ENCODE measurements at regions not wholly inside any gene's neighbourhood (a gene's known extent, or its start where the extent isn't known, plus 50 kb on each side); places are given as distances from the start of the nearest gene placed in this dataset.

GRCh38 chr19:31705656-31706055 is 356.4 kb upstream of the TSHZ3 start:
- H3K9me3 ChIP-seq (ENCODE audit: low read depth, low read length): no peaks in the 10 kb centered on the region
- H3K36me3 ChIP-seq (ENCODE audit: insufficient read depth, low read length): no peaks in the 10 kb centered on the region
- H2AFZ ChIP-seq (ENCODE audit: low read length): no peak overlapping the region
- no peak overlapping the region for H3K4me3 ChIP-seq (ENCODE audit: insufficient read depth, low read length)
- H4K20me1 ChIP-seq (ENCODE audit: insufficient read depth, low read length): no peaks in the 10 kb centered on the region
- no peak for TF ChIP-seq CTCF (IDR thresholded peaks at IDR 0.05; ENCODE audit: extremely low read depth, low read depth, low read length)
- no peak overlapping the region for H3K4me2 ChIP-seq (ENCODE audit: insufficient read depth, low read length)
- H3K27me3 ChIP-seq (ENCODE audit: insufficient read depth, low read length): no peaks in the 10 kb centered on the region
- no peak overlapping the region for H3K27ac ChIP-seq (ENCODE audit: low read depth, low read length)
- no peaks in the 10 kb centered on the region for H3K4me1 ChIP-seq (ENCODE audit: insufficient read depth, low read length)
- no peak for DNase-seq (ENCODE audit: insufficient read length, low spot score, missing footprints)
- H3K79me2 ChIP-seq (ENCODE audit: insufficient read depth, low read length): no peaks in the 10 kb centered on the region

- Histone ChIP-seq H3K27ac (ENCODE audit: low read depth, low read length) (no peak overlapping the region), H3K4me1 (ENCODE audit: insufficient read depth, low read length) (no peaks in the 10 kb centered on the region), H4K20me1 (ENCODE audit: insufficient read depth, low read length) (no peaks in the 10 kb centered on the region), H2AFZ (ENCODE audit: low read length) (no peak overlapping the region), H3K4me3 (ENCODE audit: insufficient read depth, low read length) (no peak overlapping the region), H3K79me2 (ENCODE audit: insufficient read depth, low read length) (no peaks in the 10 kb centered on the region), H3K27me3 (ENCODE audit: insufficient read depth, low read length) (no peaks in the 10 kb centered on the region), H3K36me3 (ENCODE audit: insufficient read depth, low read length) (no peaks in the 10 kb centered on the region), H3K9me3 (ENCODE audit: low read depth, low read length) (no peaks in the 10 kb centered on the region), H3K4me2 (ENCODE audit: insufficient read depth, low read length) (no peak overlapping the region)
- TF ChIP-seq CTCF (IDR thresholded peaks at IDR 0.05; ENCODE audit: extremely low read depth, low read depth, low read length): no peak
- no peak for DNase-seq (ENCODE audit: insufficient read length, low spot score, missing footprints)
Measured at GRCh38 chr19:31706131-31706530, 356.9 kb upstream of the TSHZ3 start.

- no peaks in the 10 kb centered on the region for H4K20me1 ChIP-seq (ENCODE audit: insufficient read depth, low read length)
- no peak overlapping the region for H2AFZ ChIP-seq (ENCODE audit: low read length)
- no peaks in the 10 kb centered on the region for H3K4me1 ChIP-seq (ENCODE audit: insufficient read depth, low read length)
- no peak for DNase-seq (ENCODE audit: insufficient read length, low spot score, missing footprints)
- H3K79me2 ChIP-seq (ENCODE audit: insufficient read depth, low read length): no peaks in the 10 kb centered on the region
- no peaks in the 10 kb centered on the region for H3K27me3 ChIP-seq (ENCODE audit: insufficient read depth, low read length)
- no peaks in the 10 kb centered on the region for H3K36me3 ChIP-seq (ENCODE audit: insufficient read depth, low read length)
- H3K4me2 ChIP-seq (ENCODE audit: insufficient read depth, low read length): no peak overlapping the region
- no peak overlapping the region for H3K27ac ChIP-seq (ENCODE audit: low read depth, low read length)
- H3K9me3 ChIP-seq (ENCODE audit: low read depth, low read length): no peaks in the 10 kb centered on the region
- no peak overlapping the region for H3K4me3 ChIP-seq (ENCODE audit: insufficient read depth, low read length)
- TF ChIP-seq CTCF (IDR thresholded peaks at IDR 0.05; ENCODE audit: extremely low read depth, low read depth, low read length): no peak
Measured at GRCh38 chr19:31706691-31707620, 357.7 kb upstream of the TSHZ3 start.

GRCh38 chr19:31708520-31708919 is 359.3 kb upstream of the TSHZ3 start:
- no peak for TF ChIP-seq CTCF (IDR thresholded peaks at IDR 0.05; ENCODE audit: extremely low read depth, low read depth, low read length)
- Histone ChIP-seq H3K27me3 (ENCODE audit: insufficient read depth, low read length) (no peaks in the 10 kb centered on the region), H3K36me3 (ENCODE audit: insufficient read depth, low read length) (no peaks in the 10 kb centered on the region), H3K9me3 (ENCODE audit: low read depth, low read length) (no peaks in the 10 kb centered on the region), H3K4me3 (ENCODE audit: insufficient read depth, low read length) (no peak overlapping the region), H4K20me1 (ENCODE audit: insufficient read depth, low read length) (no peaks in the 10 kb centered on the region), H3K4me1 (ENCODE audit: insufficient read depth, low read length) (no peaks in the 10 kb centered on the region), H3K79me2 (ENCODE audit: insufficient read depth, low read length) (no peaks in the 10 kb centered on the region), H3K27ac (ENCODE audit: low read depth, low read length) (no peak overlapping the region), H3K4me2 (ENCODE audit: insufficient read depth, low read length) (no peak overlapping the region), H2AFZ (ENCODE audit: low read length) (no peak overlapping the region)
- no peak for DNase-seq (ENCODE audit: insufficient read length, low spot score, missing footprints)

Measured in osteoblast (primary cell).